ENCODE measurements at regions not wholly inside any gene's neighbourhood (a gene's known extent, or its start where the extent isn't known, plus 50 kb on each side); places are given as distances from the start of the nearest gene placed in this dataset.

GRCh38 chr6:147789430-147789947 is 281.0 kb downstream of the SAMD5 start:
- ATAC-seq: no peak
- intact Hi-C loops (cut with DNase I): no loop called here
- H3K4me1 ChIP-seq: no peaks in the 10 kb centered on the region
- H3K27ac ChIP-seq: no peak overlapping the region
- H3K9me3 ChIP-seq: no peaks in the 10 kb centered on the region
- H3K36me3 ChIP-seq (ENCODE audit: insufficient read depth in 1 of 2, low read depth in 1 of 2): no peaks in the 10 kb centered on the region
- TF ChIP-seq CTCF (IDR thresholded peaks at IDR 0.05): no peak
- DNase-seq: no peak
- no peaks in the 10 kb centered on the region for H3K27me3 ChIP-seq (ENCODE audit: insufficient read depth in 3 of 3, low read length in 2 of 3)
- no peak overlapping the region for H3K4me3 ChIP-seq
- WGBS, 3 donors: 87% methylated on average over 4 of the region's 4 CpGs

- H3K27ac ChIP-seq: no peak overlapping the region
- intact Hi-C loops (cut with DNase I): no loop called here
- no peak for TF ChIP-seq CTCF (IDR thresholded peaks at IDR 0.05)
- no peaks in the 10 kb centered on the region for H3K9me3 ChIP-seq
- H3K4me3 ChIP-seq: no peak overlapping the region
- no peaks in the 10 kb centered on the region for H3K27me3 ChIP-seq (ENCODE audit: insufficient read depth in 3 of 3, low read length in 2 of 3)
- ATAC-seq (no peak), DNase-seq (no peak)
- 93 to 96% (median 93%) methylated on average over 2 of the region's 2 CpGs for WGBS, 3 donors
- H3K36me3 ChIP-seq (ENCODE audit: insufficient read depth in 1 of 2, low read depth in 1 of 2): no peaks in the 10 kb centered on the region
- H3K4me1 ChIP-seq: no peaks in the 10 kb centered on the region
Observed at GRCh38 chr6:147793871-147794643, 285.6 kb downstream of the SAMD5 start.

GRCh38 chr6:147802459-147802858 is 294.0 kb downstream of the SAMD5 start:
- 93 to 94% (median 94%) methylated on average over 4 of the region's 4 CpGs for WGBS, 3 donors
- no peak for ATAC-seq
- no peaks in the 10 kb centered on the region for H3K9me3 ChIP-seq
- no peak overlapping the region for H3K4me3 ChIP-seq
- TF ChIP-seq CTCF (IDR thresholded peaks at IDR 0.05): no peak
- H3K27ac ChIP-seq: no peak overlapping the region
- no peak for DNase-seq
- H3K27me3 ChIP-seq (ENCODE audit: insufficient read depth in 3 of 3, low read length in 2 of 3): no peaks in the 10 kb centered on the region
- intact Hi-C loops (cut with DNase I): no loop called here
- no peaks in the 10 kb centered on the region for H3K36me3 ChIP-seq (ENCODE audit: insufficient read depth in 1 of 2, low read depth in 1 of 2)
- no peaks in the 10 kb centered on the region for H3K4me1 ChIP-seq

- no peak overlapping the region for H3K27ac ChIP-seq
- intact Hi-C loops (cut with DNase I): no loop called here
- no peaks in the 10 kb centered on the region for H3K27me3 ChIP-seq (ENCODE audit: insufficient read depth in 3 of 3, low read length in 2 of 3)
- H3K36me3 ChIP-seq (ENCODE audit: insufficient read depth in 1 of 2, low read depth in 1 of 2): no peaks in the 10 kb centered on the region
- no peaks in the 10 kb centered on the region for H3K4me1 ChIP-seq
- TF ChIP-seq CTCF (IDR thresholded peaks at IDR 0.05): no peak
- no peak for DNase-seq
- 68 to 75% (median 70%) methylated on average over 1 of the region's 1 CpG for WGBS, 3 donors
- H3K4me3 ChIP-seq: no peak overlapping the region
- no peak for ATAC-seq
- no peaks in the 10 kb centered on the region for H3K9me3 ChIP-seq
Observed at GRCh38 chr6:147805155-147805554, 296.7 kb downstream of the SAMD5 start.

GRCh38 chr6:147806697-147807096 is 298.2 kb downstream of the SAMD5 start:
- no peaks in the 10 kb centered on the region for H3K36me3 ChIP-seq (ENCODE audit: insufficient read depth in 1 of 2, low read depth in 1 of 2)
- H3K27me3 ChIP-seq (ENCODE audit: insufficient read depth in 3 of 3, low read length in 2 of 3): no peaks in the 10 kb centered on the region
- H3K4me3 ChIP-seq: no peak overlapping the region
- no peaks in the 10 kb centered on the region for H3K9me3 ChIP-seq
- TF ChIP-seq CTCF (IDR thresholded peaks at IDR 0.05): no peak
- no peak for ATAC-seq
- intact Hi-C loops (cut with DNase I): no loop called here
- H3K27ac ChIP-seq: no peak overlapping the region
- whole genome bisulfite sequencing, 3 donors: 82 to 100% (median 95%) methylated on average over 1 of the region's 1 CpG
- H3K4me1 ChIP-seq: no peaks in the 10 kb centered on the region
- no peak for DNase-seq
